ENCODE measurements at regions not wholly inside any gene's neighbourhood (a gene's known extent, or its start where the extent isn't known, plus 50 kb on each side); places are given as distances from the start of the nearest gene placed in this dataset.

DNA sequence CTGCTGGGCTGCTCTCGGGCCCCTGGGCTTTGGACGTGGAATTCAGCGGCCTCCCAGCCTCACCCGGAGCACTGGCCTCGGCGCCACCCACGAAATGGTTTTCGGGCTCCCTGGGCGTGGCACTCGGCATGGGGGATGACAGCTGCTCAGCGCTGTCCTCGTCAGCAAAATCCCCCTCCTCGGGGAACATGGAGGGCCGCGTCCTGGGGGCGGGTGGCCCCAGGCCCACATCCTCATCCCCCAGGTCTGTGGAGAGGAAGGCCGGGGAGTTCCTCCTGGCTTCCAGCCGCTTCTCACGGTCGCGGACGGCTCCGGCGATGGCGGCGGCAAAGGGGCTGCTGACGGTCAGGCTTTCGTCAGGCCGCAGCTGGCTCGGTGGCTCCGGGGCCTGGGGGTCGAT is 88.4 kb downstream of the CTTN start:
- DNase-seq = no peak

- no peak for DNase-seq
These were observed 88.8 kb downstream of the CTTN start for GRCh38 chr11:70487160-70487559.

GRCh38 chr11:70487756-70488155 is 89.4 kb downstream of the CTTN start:
- DNase-seq = no peak

DNA sequence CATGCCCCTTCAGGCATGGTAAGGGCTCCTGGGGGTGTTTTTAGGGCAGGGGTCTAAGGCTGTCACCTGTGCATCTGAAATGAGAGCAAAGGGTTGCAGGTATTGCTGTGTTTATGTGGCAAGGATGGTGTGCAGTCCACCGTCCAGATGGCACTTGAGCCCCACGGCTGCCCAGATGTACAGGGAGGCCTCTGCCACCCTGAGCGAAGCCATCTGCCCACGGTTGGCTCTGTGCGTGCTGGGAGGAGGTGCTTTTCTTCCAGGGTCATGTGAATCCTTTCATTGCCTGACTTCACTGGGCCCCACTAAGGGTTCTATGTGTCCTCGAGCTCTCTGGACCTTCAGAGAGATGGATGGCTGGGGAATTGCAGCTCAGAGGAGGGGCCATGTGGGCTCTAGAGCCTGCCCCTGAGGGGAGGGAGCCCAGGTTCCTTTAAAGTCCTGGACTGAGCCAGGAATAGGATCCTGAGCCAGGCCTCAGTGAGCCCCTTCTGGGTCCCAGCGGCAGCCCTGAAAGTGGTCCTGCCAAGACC is 89.9 kb downstream of the CTTN start:
- no peak for DNase-seq

GRCh38 chr11:70489276-70489675 is 90.9 kb downstream of the CTTN start:
- no peak for DNase-seq

DNA sequence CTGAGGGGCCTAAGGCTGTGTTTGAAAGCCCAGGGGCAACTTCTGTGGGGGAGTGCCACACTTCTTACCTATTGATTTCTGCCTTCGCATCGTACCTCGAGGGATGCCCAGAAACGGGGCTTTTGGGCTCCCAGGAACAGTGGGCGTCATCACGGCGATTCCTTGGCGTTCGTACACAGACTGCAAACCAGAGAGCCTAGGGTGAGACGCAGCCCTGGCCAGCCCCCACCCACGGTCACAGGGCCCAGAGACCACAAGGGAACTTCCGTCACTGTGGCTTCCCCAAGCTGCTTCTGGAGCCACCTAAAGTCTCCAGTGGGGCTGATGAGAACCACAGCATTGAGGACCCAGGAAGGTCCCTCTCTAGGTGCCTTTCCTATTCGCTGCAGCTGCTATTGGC is 91.9 kb downstream of the CTTN start:
- DNase-seq = no peak

GRCh38 chr11:70490723-70491558 is 92.6 kb downstream of the CTTN start:
- no peak for DNase-seq

GRCh38 chr11:70491696-70492472 is 93.6 kb downstream of the CTTN start:
- no peak for DNase-seq

- no peak for DNase-seq
These were observed 94.8 kb downstream of the CTTN start for GRCh38 chr11:70493089-70493474.

DNA sequence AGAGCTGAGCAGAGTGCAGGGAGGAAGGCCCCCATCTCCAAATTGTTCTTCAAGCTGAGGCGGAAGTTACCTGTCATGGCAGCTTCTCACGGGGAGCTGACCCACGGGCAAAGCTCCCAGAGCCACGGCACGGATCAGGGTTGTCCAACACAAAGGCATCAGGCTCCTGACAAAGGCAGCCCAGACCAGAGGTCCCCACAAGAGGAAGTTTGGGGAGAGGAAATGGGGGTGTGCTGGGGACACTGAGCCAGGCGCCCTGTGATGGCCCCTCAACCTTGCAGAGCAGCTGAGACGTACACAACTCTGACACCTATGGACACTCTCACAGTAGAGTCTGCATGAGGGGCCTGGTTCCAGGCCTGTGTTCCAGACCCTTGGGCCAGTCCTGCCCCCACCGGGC is 95.6 kb downstream of the CTTN start:
- no peak for DNase-seq

DNA sequence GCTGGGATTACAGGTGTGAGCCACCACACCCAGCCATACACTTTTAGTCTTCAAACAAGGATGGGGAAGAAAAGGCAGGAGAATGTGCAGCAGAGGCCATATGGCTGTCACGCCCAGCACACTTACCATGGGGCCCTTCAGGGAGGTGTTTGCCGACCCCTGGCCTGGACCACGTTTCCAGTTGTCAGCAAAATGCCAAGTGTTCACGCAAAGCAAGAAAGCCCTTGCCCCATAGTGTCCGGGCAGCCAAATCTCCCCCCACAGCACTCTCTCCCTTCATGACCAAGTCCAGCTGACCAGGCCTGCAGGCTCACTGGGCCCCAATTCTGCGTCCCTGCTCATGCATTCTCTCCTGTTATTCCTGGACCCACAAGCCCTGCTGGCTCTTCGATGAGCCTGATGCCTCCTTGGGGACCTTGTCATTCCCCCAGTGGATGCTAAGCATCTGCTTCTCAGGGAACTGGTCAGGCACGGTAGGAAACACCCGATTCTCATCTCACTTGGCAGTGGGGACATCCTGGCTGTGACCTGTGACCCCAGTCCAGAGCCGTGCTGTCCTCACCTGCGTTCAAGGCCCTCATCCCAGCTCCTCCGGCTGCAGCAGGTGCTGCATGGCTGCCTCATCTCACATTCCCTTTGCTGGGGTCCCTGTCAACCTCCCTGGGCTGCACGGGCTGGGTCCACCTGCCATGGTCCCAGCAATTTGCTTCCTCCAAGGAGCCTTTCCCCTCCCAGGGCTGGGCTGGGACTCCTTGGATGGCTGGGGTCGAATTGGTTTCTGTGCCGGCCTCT is 96.4 kb downstream of the CTTN start:
- no peak for DNase-seq

- DNase-seq = no peak
These were observed 97.3 kb downstream of the CTTN start for GRCh38 chr11:70495351-70496310.

DNA sequence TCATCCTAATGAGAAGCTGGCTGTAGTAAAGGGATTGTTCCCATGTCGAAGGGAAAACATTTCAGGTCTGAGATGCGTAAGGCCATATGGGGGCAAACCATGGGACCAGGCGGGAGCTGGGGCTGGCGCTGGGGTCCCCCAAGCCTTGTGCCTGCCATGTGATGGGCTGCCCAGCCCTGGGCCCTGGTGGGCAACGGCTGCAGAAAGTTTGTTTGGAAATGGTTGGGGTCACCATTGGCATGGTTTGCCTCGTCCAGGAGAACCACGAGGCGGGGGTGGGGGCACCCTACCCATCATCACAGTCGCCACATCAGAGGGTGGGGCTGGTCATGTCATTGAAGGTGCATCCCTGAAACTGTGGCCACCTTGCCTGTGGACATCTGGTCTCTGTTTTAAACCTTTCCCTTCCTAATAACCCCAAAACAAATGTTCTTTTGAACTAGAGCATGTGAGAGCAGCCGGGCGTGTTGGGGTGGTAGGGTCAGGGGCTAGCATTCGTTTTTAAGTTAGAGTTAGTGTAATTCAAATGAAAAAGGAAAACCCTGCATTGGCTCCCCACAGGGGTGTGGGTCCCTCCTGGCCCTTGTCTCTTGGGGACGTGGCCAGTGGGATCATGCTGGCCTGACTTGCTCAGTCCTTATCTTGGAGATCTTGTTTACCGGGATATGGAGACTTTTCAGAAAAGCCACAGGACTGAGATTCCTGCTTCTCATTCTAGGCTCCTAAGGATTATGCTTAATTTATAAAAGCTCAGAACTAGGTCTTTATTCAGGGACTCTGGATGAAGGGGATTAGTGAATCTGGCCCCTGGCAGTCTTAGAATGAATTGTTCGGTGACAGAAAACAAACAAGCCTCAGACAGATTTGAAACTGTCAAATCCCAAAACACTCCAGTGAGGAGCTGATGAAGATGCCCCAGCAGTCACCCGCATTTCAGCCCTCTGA is 98.5 kb downstream of the CTTN start:
- DNase-seq = peak; percentile 62

- DNase-seq = no peak
These were observed 99.3 kb downstream of the CTTN start for GRCh38 chr11:70497536-70498075.

GRCh38 chr11:70498171-70498571 is 99.8 kb downstream of the CTTN start:
- peak; percentile 21 for DNase-seq

DNA sequence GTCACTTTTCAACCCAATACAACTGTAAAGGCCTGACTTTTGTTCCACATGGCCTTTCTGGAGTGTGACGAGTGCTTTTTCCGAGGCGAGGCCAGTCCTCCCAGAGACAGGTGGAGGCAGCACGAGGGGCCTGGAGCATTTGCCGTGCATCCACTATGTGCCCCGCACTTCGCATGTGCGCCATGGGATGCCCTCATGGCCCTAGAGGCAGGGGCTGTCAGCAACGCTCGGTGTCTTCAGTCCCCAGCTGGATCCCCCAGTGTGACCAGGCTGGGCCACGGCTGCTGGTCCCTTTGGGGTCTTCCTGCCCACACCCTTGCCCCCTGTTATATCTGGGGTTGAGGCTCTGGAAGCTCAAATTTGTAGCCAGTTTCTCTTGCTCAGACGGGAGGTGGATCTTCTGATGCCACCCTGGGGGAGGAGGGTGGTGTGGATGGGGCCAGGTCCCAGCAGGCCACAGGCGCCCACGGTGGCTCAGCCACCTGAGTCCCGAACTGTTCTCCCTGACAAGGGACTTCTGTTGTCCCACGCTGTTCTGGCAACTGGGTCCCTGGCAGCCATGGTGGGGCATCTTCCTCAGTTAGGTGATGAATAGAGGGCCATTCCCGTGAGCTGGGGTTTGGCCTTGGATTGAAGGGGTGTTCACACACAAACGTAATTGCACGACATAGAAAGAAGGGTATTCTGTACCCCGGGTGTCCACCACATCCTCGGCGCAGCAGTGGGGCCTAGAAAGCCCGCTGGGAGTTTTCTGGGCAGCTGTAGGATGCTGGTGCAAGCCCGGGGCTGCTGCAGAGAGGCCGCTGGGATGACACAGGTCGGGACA is 100.9 kb downstream of the CTTN start:
- DNase-seq = no peak

- no peak for DNase-seq
These were observed 101.9 kb downstream of the CTTN start for GRCh38 chr11:70500076-70500847.

DNA sequence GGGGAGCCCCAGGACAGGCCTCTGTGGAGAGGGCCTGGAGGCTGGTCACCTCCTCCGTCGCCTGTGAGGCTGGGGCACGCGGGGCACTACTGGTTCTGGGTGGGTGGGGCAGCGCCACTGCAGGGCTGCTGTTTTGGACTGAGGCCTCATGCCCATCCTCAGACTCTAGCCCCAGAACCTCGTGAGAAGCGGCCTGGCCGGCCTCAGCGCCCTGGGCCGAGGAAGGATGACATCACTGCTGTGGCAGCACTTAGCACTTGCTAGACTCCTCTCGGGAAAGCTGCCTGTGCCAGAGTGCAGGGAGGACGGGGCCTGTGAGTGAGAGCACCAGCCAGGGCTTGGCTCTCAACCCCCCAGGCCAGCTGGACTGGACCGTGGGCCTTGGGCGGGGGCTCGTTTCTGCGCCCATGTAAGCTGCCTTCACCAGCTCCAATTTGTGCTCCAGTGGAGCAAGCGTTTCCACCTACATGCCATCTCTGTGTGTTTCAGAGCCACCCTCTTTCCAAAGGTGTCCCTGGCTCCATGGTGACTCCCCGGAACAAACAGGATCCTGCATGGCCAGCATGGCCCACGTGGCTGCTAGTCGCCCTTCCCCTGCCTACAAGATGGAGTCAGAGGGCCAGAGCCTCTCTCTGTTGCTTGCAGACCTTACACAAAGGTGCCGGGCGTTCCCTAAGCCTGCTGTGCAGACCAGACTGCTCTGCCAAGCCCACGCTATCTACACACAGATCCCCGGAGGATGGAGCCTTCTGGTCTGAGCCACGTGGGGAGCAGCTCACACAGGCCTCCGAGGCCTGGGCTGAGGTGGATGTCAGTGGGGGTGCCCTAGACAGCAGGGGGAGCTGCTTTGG is 102.9 kb downstream of the CTTN start:
- DNase-seq = no peak

Measured in NCI-H82 (cell line).